PC-9 (cell line): ENCODE measurements at regions not wholly inside any gene's neighbourhood (a gene's known extent, or its start where the extent isn't known, plus 50 kb on each side); places are given as distances from the start of the nearest gene placed in this dataset.

Experiments
- BruUV-seq: library from RNA; stranded (reverse); fragments of 400-500 nt; replicated peaks from 2 replicates; lab custom pipeline; 2021; lab: Mats Ljungman, UMichigan
- CTCF ChIA-PET: fragments of 300-600 bp; sonication (Branson Sonifier 250); formaldehyde crosslinking; loops from one replicate; lab custom pipeline; 2022; ENCODE audit warnings: antibody characterized with exemption; lab: Charles Lee
- POLR2A ChIA-PET: fragments of 300-600 bp; sonication (Branson Sonifier 250); formaldehyde crosslinking; loops from one replicate; lab custom pipeline; 2022; ENCODE audit warnings: antibody characterized with exemption; ENCODE audit not compliant: unreplicated experiment; lab: Charles Lee
- DNase-seq, 2 experiments: peaks; one replicate each; pipeline versions ENCODE4 v3.0.0 to v3.0.0-alpha.2; 2015 to 2022; ENCODE audit warnings: mixed read lengths in 1 of 2
- H2AFZ ChIP-seq: fragments of 200-600 bp; sonication (generic); 2 replicates; pipeline ENCODE4 v1.8.1; 2017; ENCODE audit warnings: antibody characterized with exemption
- H3F3A ChIP-seq: fragments of 200-600 bp; sonication (generic); 2 replicates; pipeline ENCODE4 v1.8.1; 2017; ENCODE audit warnings: antibody characterized with exemption, mild to moderate bottlenecking, low read depth; ENCODE audit not compliant: insufficient read depth
- H3K27ac ChIP-seq: fragments of 200-600 bp; sonication (generic); 2 replicates; pipeline ENCODE4 v1.6.1; 2016; ENCODE audit warnings: mixed run types
- H3K27me3 ChIP-seq: fragments of 200-600 bp; sonication (generic); 2 replicates; pipeline ENCODE4 v1.6.1; 2016; ENCODE audit warnings: low read depth, mixed run types; ENCODE audit not compliant: insufficient read depth
- H3K36me3 ChIP-seq: fragments of 200-600 bp; sonication (generic); 2 replicates; pipeline ENCODE4 v1.6.1; 2016; ENCODE audit warnings: low read depth, mixed run types
- H3K4me1 ChIP-seq: fragments of 200-600 bp; sonication (generic); replicated peaks from 2 replicates; pipeline ENCODE4 v1.6.1; 2016; ENCODE audit warnings: mixed run types; ENCODE audit not compliant: insufficient read depth
- H3K4me2 ChIP-seq: fragments of 200-600 bp; sonication (generic); 2 replicates; pipeline ENCODE4 v1.6.1; 2017; ENCODE audit warnings: mixed run types
- H3K4me3 ChIP-seq: fragments of 200-600 bp; sonication (generic); 2 replicates; pipeline ENCODE4 v1.6.1; 2016; ENCODE audit warnings: mixed run types
- H3K79me2 ChIP-seq: fragments of 200-600 bp; sonication (generic); 2 replicates; pipeline ENCODE4 v1.6.1; 2017; ENCODE audit warnings: low read depth, mixed run types
- H3K9me2 ChIP-seq: fragments of 200-600 bp; sonication (generic); 2 replicates; pipeline ENCODE4 v1.8.1; 2017; ENCODE audit warnings: mild to moderate bottlenecking; ENCODE audit not compliant: insufficient read depth
- H3K9me3 ChIP-seq: fragments of 200-600 bp; sonication (generic); 2 replicates; pipeline ENCODE4 v1.8.1; 2016; ENCODE audit warnings: low read depth; ENCODE audit not compliant: insufficient read depth
- H4K20me1 ChIP-seq: fragments of 200-600 bp; sonication (generic); 2 replicates; pipeline ENCODE4 v1.8.1; 2017; ENCODE audit not compliant: insufficient read depth
- EZH2 ChIP-seq: fragments of 200-600 bp; sonication (generic); IDR thresholded peaks from 2 replicates; pipeline ENCODE4 v1.8.0; 2017; ENCODE audit warnings: antibody characterized with exemption, low read depth
- intact Hi-C: fragments of 100-400 bp; cut with micrococcal nuclease; formaldehyde crosslinking; loops from one replicate; pipeline ENCODE4 v1.10.0; 2022; ENCODE audit not compliant: unreplicated experiment
- TF ChIP-seq, protein P1 (sequence below): fragments of 200-600 bp; sonication (generic); conservative IDR thresholded peaks from 2 replicates; pipeline ENCODE4 v1.6.1; 2017; ENCODE audit warnings: mixed run types, antibody characterized with exemption, mild to moderate bottlenecking, moderate library complexity

DNA sequence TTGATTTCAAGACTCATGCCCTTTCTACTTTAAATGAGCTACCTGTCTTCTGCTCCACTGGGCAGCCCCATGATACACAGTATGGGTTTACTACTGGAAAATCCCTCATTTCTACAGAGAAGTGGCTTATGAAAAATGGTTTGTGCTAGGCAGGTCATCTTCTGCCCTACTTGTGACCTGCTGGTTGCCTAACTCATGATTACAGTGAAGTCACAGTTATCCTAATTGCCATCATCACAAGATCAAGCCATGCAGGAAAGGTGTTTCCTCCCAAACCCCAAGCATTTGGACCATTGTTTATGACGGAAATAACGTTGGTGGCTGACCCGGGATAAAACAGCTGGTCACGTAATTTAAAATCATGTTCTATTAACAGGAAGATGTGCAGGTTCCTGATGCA lies 330.6 kb downstream of the ACTL7B start:
- Histone ChIP-seq H3K27me3 (no peaks in the 10 kb centered on the region), H3K27ac (no peak overlapping the region), H3K4me3 (no peak overlapping the region), H2AFZ (no peak overlapping the region), H3K9me2 (no peaks in the 10 kb centered on the region), H3K79me2 (no peaks in the 10 kb centered on the region), H3K4me2 (no peak overlapping the region), H4K20me1 (no peaks in the 10 kb centered on the region), H3F3A (no peaks in the 10 kb centered on the region), H3K4me1 (no peaks in the 10 kb centered on the region), H3K36me3 (no peaks in the 10 kb centered on the region), H3K9me3 (no peaks in the 10 kb centered on the region)
- ChIA-PET POLR2A (no interaction called here), CTCF (no interaction called here)
- BruUV-seq: no TSS peak
- no peak for TF ChIP-seq EZH2
- TF ChIP-seq, protein P1, sequence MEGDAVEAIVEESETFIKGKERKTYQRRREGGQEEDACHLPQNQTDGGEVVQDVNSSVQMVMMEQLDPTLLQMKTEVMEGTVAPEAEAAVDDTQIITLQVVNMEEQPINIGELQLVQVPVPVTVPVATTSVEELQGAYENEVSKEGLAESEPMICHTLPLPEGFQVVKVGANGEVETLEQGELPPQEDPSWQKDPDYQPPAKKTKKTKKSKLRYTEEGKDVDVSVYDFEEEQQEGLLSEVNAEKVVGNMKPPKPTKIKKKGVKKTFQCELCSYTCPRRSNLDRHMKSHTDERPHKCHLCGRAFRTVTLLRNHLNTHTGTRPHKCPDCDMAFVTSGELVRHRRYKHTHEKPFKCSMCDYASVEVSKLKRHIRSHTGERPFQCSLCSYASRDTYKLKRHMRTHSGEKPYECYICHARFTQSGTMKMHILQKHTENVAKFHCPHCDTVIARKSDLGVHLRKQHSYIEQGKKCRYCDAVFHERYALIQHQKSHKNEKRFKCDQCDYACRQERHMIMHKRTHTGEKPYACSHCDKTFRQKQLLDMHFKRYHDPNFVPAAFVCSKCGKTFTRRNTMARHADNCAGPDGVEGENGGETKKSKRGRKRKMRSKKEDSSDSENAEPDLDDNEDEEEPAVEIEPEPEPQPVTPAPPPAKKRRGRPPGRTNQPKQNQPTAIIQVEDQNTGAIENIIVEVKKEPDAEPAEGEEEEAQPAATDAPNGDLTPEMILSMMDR: no peak
- intact Hi-C loops: no loop called here
- DNase-seq: no peak

- H3K36me3 ChIP-seq: no peaks in the 10 kb centered on the region
- no peak overlapping the region for H2AFZ ChIP-seq
- H3K27ac ChIP-seq: no peak overlapping the region
- H3K9me2 ChIP-seq: no peaks in the 10 kb centered on the region
- H3K4me2 ChIP-seq: no peak overlapping the region
- intact Hi-C loops: no loop called here
- no TSS peak for BruUV-seq
- ChIA-PET CTCF (no interaction called here), POLR2A (interaction anchor here (0.6 kb wide), 1 partner anchor 1008 kb away, joined by 6 read pairs; no protein-coding TSS in a partner anchor)
- H3K27me3 ChIP-seq: no peaks in the 10 kb centered on the region
- no peaks in the 10 kb centered on the region for H3F3A ChIP-seq
- no peak overlapping the region for H3K4me3 ChIP-seq
- peak in 1 of 2 experiments; percentile 51 for DNase-seq
- H3K9me3 ChIP-seq: no peaks in the 10 kb centered on the region
- no peaks in the 10 kb centered on the region for H3K4me1 ChIP-seq
- TF ChIP-seq, protein P1: no peak
- no peak for TF ChIP-seq EZH2
- H3K79me2 ChIP-seq: no peaks in the 10 kb centered on the region
- H4K20me1 ChIP-seq: no peaks in the 10 kb centered on the region
Measured at GRCh38 chr9:108521063-108521590, 334.7 kb downstream of the ACTL7B start.

DNA sequence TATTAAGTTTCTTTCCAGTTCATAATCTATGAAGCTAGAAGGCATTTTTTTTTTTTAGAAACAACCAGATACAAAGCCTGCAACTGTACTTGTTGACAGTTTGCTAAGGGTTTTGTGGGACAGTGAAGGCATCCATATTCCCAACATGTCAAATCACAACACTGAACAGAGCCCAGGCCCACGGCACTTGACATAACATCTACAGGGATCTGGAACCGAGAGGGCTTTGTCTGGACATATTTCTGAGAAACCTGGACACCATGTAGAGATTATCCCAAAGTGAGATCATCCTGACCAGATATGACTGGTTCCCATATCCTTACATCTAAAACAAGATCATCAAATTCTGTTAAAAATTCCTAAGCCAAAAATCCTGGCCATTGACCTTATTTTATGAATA lies 336.3 kb downstream of the ACTL7B start:
- no peaks in the 10 kb centered on the region for H3K36me3 ChIP-seq
- H3K27me3 ChIP-seq: no peaks in the 10 kb centered on the region
- no peaks in the 10 kb centered on the region for H3K4me1 ChIP-seq
- TF ChIP-seq, protein P1: no peak
- TF ChIP-seq EZH2: no peak
- no peak for DNase-seq
- no peaks in the 10 kb centered on the region for H3K9me3 ChIP-seq
- H3K4me2 ChIP-seq: no peak overlapping the region
- no peaks in the 10 kb centered on the region for H4K20me1 ChIP-seq
- POLR2A ChIA-PET: no interaction called here
- H3K27ac ChIP-seq: no peak overlapping the region
- H3K79me2 ChIP-seq: no peaks in the 10 kb centered on the region
- intact Hi-C loops: no loop called here
- H3F3A ChIP-seq: no peaks in the 10 kb centered on the region
- H2AFZ ChIP-seq: no peak overlapping the region
- H3K4me3 ChIP-seq: no peak overlapping the region
- no TSS peak for BruUV-seq
- CTCF ChIA-PET: no interaction called here
- no peaks in the 10 kb centered on the region for H3K9me2 ChIP-seq
